Right atrium auricular region (tissue), 2 donors: ENCODE measurements at regions not wholly inside any gene's neighbourhood (a gene's known extent, or its start where the extent isn't known, plus 50 kb on each side); places are given as distances from the start of the nearest gene placed in this dataset.

Experiments
- DNase-seq: peaks from one replicate; pipeline ENCODE4 v3.0.0-alpha.2; 2019; ENCODE audit warnings: low spot score
- H3K27ac ChIP-seq, 2 donors: fragments of 200-600 bp; sonication (generic); 1 replicate in 1 of 2; 2 replicates in 1 of 2; pipeline ENCODE4 v1.5.1; 2016 to 2019
- H3K27me3 ChIP-seq, 2 donors: fragments of 200-600 bp; sonication (generic); one replicate each; pipeline versions ENCODE4 v1.5.1 to v1.6.0; 2017 to 2019
- H3K36me3 ChIP-seq: fragments of 200-600 bp; sonication (generic); one replicate; pipeline ENCODE4 v1.5.1; 2016
- H3K4me1 ChIP-seq, 2 donors: fragments of 200-600 bp; sonication (generic); one replicate each; pipeline versions ENCODE4 v1.5.1 to v1.6.0; 2017 to 2019
- H3K4me3 ChIP-seq, 2 donors: fragments of 200-600 bp; sonication (generic); 1 replicate in 1 of 2; 2 replicates in 1 of 2; pipeline ENCODE4 v1.5.1; 2017 to 2019; ENCODE audit warnings: mild to moderate bottlenecking in 1 of 2, moderate library complexity in 1 of 2
- H3K9me3 ChIP-seq, 2 donors: fragments of 200-600 bp; sonication (generic); one replicate each; pipeline ENCODE4 v1.5.1; 2019
- TF ChIP-seq, protein P1 (sequence below), 2 donors: fragments of 200-600 bp; sonication (generic); IDR thresholded peaks; one replicate each; pipeline ENCODE4 v1.5.1; 2019; ENCODE audit warnings: antibody characterized with exemption in 2 of 2

DNA sequence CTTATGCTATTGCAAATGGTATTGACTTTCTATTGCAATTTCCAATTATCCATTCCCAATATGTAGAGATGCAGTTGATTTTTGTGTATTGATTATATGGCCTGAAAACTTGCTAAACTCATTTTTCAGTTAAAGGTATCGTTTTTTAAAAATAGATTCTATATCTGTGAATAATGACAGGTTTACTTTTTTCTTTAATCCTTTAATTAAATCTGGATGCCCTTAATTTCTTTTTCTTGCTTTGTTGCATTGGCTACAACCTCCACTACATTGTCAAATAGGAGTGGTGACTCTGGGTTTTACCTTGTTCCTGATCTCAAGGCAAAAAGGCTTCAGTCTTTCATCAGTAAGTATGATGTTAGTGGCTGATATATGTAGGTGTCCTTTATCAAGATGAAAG is 522.4 kb downstream of the MATN1 start:
- H3K27ac ChIP-seq = no peak overlapping the region
- peaks cover 0 to 8% of the 10 kb centered on the region in 2 donors for H3K9me3 ChIP-seq
- H3K4me3 ChIP-seq = no peak overlapping the region
- H3K4me1 ChIP-seq = no peaks in the 10 kb centered on the region
- TF ChIP-seq, protein P1, sequence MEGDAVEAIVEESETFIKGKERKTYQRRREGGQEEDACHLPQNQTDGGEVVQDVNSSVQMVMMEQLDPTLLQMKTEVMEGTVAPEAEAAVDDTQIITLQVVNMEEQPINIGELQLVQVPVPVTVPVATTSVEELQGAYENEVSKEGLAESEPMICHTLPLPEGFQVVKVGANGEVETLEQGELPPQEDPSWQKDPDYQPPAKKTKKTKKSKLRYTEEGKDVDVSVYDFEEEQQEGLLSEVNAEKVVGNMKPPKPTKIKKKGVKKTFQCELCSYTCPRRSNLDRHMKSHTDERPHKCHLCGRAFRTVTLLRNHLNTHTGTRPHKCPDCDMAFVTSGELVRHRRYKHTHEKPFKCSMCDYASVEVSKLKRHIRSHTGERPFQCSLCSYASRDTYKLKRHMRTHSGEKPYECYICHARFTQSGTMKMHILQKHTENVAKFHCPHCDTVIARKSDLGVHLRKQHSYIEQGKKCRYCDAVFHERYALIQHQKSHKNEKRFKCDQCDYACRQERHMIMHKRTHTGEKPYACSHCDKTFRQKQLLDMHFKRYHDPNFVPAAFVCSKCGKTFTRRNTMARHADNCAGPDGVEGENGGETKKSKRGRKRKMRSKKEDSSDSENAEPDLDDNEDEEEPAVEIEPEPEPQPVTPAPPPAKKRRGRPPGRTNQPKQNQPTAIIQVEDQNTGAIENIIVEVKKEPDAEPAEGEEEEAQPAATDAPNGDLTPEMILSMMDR (IDR thresholded peaks at IDR 0.05) = no peak
- no peak for DNase-seq
- no peaks in the 10 kb centered on the region for H3K36me3 ChIP-seq
- H3K27me3 ChIP-seq = no peaks in the 10 kb centered on the region

DNA sequence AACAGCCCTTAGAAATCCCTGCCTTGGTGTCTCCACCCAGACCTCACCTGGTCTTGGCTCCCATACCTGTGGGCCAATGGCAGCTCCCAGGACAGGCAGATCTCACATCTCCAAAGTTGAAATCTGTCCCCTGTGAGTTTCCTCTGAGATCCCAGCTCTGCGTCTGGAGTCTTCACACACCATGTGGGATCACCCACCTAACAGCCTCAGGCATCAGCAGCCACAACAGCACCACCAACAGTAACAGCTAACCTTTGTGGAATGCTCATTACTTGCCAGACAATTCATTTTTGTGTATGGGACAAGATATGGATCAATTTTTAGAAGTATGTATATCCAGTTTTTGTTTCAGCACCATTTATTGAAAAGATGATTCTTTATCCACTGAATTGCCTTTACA is 523.2 kb downstream of the MATN1 start:
- Histone ChIP-seq H3K36me3 (no peaks in the 10 kb centered on the region), H3K27me3 (no peaks in the 10 kb centered on the region), H3K27ac (no peak overlapping the region), H3K4me3 (no peak overlapping the region), H3K4me1 (no peaks in the 10 kb centered on the region), H3K9me3 (peaks cover 0 to 8% of the 10 kb centered on the region in 2 donors)
- no peak for DNase-seq
- TF ChIP-seq, protein P1 (IDR thresholded peaks at IDR 0.05) = no peak

DNA sequence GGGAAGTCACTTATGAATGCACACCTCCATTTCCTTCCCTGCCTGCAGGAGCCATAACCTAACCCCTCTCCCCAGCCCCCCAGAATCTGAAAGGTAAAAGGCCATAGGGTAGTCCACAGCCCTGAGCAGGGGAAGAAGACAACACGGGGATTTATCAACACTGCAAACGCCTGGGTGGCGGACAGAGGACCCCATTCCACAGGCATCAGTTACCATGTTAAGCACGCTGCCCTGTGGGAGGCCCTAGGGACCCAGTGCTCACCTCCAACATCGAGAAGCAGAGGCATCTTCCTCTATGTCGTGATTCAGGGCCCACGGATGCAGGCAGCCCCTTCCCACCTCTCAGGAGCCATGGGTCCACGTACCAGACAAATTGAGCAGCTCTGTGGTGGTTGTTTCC is 523.8 kb downstream of the MATN1 start:
- Histone ChIP-seq H3K4me3 (no peak overlapping the region), H3K4me1 (no peaks in the 10 kb centered on the region), H3K27ac (no peak overlapping the region), H3K36me3 (no peaks in the 10 kb centered on the region), H3K27me3 (no peaks in the 10 kb centered on the region), H3K9me3 (peaks cover 0 to 8% of the 10 kb centered on the region in 2 donors)
- TF ChIP-seq, protein P1 (IDR thresholded peaks at IDR 0.05) = no peak
- no peak for DNase-seq

DNA sequence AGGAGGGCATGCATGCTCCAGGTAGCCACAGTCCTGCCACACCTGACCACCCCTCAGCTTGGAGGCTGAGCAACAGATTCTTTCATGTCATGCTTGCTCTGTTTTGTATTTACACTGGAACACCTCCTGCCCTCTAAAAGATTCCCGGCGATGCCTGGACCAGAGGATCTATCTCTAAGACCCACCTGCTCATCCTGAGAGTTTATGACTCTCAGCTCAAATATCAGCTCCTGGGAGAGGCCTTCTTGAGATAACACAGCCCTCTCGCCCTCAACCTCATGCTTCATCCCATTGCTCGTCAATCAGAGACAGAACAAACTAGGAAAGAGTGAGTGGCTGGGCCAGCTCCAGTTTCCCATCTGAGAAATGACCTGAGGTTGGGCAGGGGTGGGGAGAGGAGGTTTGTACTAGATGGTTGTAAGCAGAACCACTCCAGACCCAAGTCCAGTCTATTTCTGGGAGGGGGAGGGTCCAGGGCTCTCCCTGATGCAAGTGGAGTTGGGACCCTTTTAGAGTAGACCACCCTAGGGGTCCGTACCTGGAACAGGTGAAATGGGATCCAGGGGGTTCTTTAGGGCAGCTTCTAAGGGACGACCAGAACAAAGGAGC is 524.5 kb downstream of the MATN1 start:
- Histone ChIP-seq H3K36me3 (no peaks in the 10 kb centered on the region), H3K4me1 (no peaks in the 10 kb centered on the region), H3K4me3 (no peak overlapping the region), H3K27ac (no peak overlapping the region), H3K27me3 (no peaks in the 10 kb centered on the region), H3K9me3 (peaks cover 0 to 8% of the 10 kb centered on the region in 2 donors)
- no peak for DNase-seq
- TF ChIP-seq, protein P1 (IDR thresholded peaks at IDR 0.05) = no peak

DNA sequence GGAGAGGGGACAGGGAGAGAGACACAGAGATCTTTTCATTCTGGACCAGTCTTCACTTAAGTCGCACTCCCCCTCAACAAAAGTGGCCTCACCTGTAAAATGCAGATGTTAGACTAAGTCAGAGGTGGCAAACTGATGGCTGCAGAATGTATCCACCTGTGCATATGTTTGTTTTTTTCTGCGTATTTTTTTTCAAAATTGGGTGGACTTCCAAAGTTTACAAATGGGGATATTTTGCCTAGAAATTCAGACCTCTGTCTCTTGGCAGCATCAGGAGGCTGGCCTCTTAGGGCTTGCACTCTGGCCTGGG is 525.0 kb downstream of the MATN1 start:
- Histone ChIP-seq H3K4me1 (no peaks in the 10 kb centered on the region), H3K36me3 (no peaks in the 10 kb centered on the region), H3K27ac (no peak overlapping the region), H3K4me3 (no peak overlapping the region), H3K9me3 (peaks cover 0 to 8% of the 10 kb centered on the region in 2 donors), H3K27me3 (no peaks in the 10 kb centered on the region)
- TF ChIP-seq, protein P1 (IDR thresholded peaks at IDR 0.05) = no peak
- no peak for DNase-seq
